GM23338 (cell line): ENCODE measurements at regions not wholly inside any gene's neighbourhood (a gene's known extent, or its start where the extent isn't known, plus 50 kb on each side); places are given as distances from the start of the nearest gene placed in this dataset.

Experiments
- ATAC-seq: fragments of 200-7000 bp; cut with Tn5 transposase; 3 replicates; pipeline ENCODE4 v1.9.1; 2020
- DNase-seq: peaks from one replicate; pipeline ENCODE4 v3.0.0-alpha.2; 2015; ENCODE audit warnings: low spot score
- H2AFZ ChIP-seq: fragments of 200-600 bp; sonication (generic); 2 replicates; pipeline ENCODE4 v1.8.0; 2016; ENCODE audit warnings: antibody characterized with exemption, mild to moderate bottlenecking, moderate library complexity
- H3F3A ChIP-seq: fragments of 200-600 bp; sonication (generic); replicated peaks from 2 replicates; pipeline ENCODE4 v1.8.0; 2017; ENCODE audit warnings: antibody characterized with exemption, mixed run types, low read depth
- H3K27ac ChIP-seq: fragments of 200-600 bp; sonication (generic); 2 replicates; pipeline ENCODE4 v1.6.1; 2016; ENCODE audit warnings: low read depth
- H3K27me3 ChIP-seq: fragments of 200-600 bp; sonication (generic); 2 replicates; pipeline ENCODE4 v1.8.0; 2016; ENCODE audit warnings: mild to moderate bottlenecking, mixed run types, moderate library complexity; ENCODE audit not compliant: insufficient read depth
- H3K36me3 ChIP-seq: fragments of 200-600 bp; sonication (generic); 2 replicates; pipeline ENCODE4 v1.8.0; 2016; ENCODE audit warnings: mild to moderate bottlenecking; ENCODE audit not compliant: insufficient read depth
- H3K4me1 ChIP-seq: fragments of 200-600 bp; sonication (generic); 2 replicates; pipeline ENCODE4 v1.8.0; 2016; ENCODE audit warnings: mild to moderate bottlenecking, moderate library complexity; ENCODE audit not compliant: insufficient read depth
- H3K4me2 ChIP-seq: fragments of 200-600 bp; sonication (generic); 2 replicates; pipeline ENCODE4 v1.7.1; 2017; ENCODE audit warnings: mixed run types
- H3K4me3 ChIP-seq: fragments of 200-600 bp; sonication (generic); 2 replicates; pipeline ENCODE4 v1.6.1; 2016; ENCODE audit warnings: mixed run types
- H3K79me2 ChIP-seq: fragments of 200-600 bp; sonication (generic); replicated peaks from 2 replicates; pipeline ENCODE4 v1.8.0; 2017; ENCODE audit warnings: mild to moderate bottlenecking; ENCODE audit not compliant: insufficient read depth
- H3K9me2 ChIP-seq: fragments of 200-600 bp; sonication (generic); 2 replicates; pipeline ENCODE4 v1.8.0; 2017; ENCODE audit not compliant: insufficient read depth
- H4K20me1 ChIP-seq: fragments of 200-600 bp; sonication (generic); replicated peaks from 2 replicates; pipeline ENCODE4 v1.8.0; 2017; ENCODE audit warnings: mild to moderate bottlenecking; ENCODE audit not compliant: insufficient read depth
- H3K27ac Mint-ChIP-seq: 2 replicates; pipeline ENCODE4 v1.8.0; 2020; ENCODE audit warnings: inconsistent platforms, mild to moderate bottlenecking, moderate library complexity, mixed read lengths
- H3K27me3 Mint-ChIP-seq: 3 replicates; pipeline ENCODE4 v1.8.0; 2022; ENCODE audit warnings: low read depth, mild to moderate bottlenecking, moderate library complexity, mixed read lengths, inconsistent platforms; ENCODE audit not compliant: insufficient read depth, poor library complexity
- H3K36me3 Mint-ChIP-seq: 3 replicates; pipeline ENCODE4 v1.8.0; 2021; ENCODE audit warnings: low read depth, mild to moderate bottlenecking, inconsistent platforms, moderate library complexity, mixed read lengths
- H3K4me1 Mint-ChIP-seq: 3 replicates; pipeline ENCODE4 v1.8.0; 2020; ENCODE audit warnings: mild to moderate bottlenecking, inconsistent platforms, mixed read lengths
- H3K4me3 Mint-ChIP-seq: 3 replicates; pipeline ENCODE4 v1.8.0; 2021; ENCODE audit warnings: moderate library complexity, mild to moderate bottlenecking, inconsistent platforms, mixed read lengths
- H3K9me3 Mint-ChIP-seq: 3 replicates; pipeline ENCODE4 v1.8.0; 2020; ENCODE audit warnings: moderate library complexity, mild to moderate bottlenecking, inconsistent platforms, mixed read lengths
- CREB1 ChIP-seq: fragments of 250-450 bp; sonication (Bioruptor Pico); IDR thresholded peaks from 2 replicates; pipeline ENCODE4 v1.5.0; 2020; ENCODE audit warnings: low read depth, mild to moderate bottlenecking, moderate library complexity
- CTCF ChIP-seq, 2 experiments: fragments of 200-600 bp in 1 of 2; sonication (generic) in 1 of 2; conservative IDR thresholded peaks; 2 replicates each; pipeline versions ENCODE4 v1.5.1 to v1.6.1; 2016 to 2017; ENCODE audit warnings: antibody characterized with exemption in 2 of 2, low read depth in 2 of 2, mild to moderate bottlenecking in 2 of 2, moderate library complexity in 1 of 2
- ETS1 ChIP-seq: IDR thresholded peaks from 2 replicates; pipeline ENCODE4 v1.6.1; 2016; ENCODE audit warnings: antibody characterized with exemption
- EZH2 ChIP-seq: fragments of 200-600 bp; sonication (generic); IDR thresholded peaks from one replicate; pipeline ENCODE4 v1.8.0; 2017; ENCODE audit warnings: antibody characterized with exemption, mild to moderate bottlenecking, low read depth; ENCODE audit not compliant: unreplicated experiment
- EZH2phosphoT487 ChIP-seq: fragments of 200-600 bp; sonication (generic); IDR thresholded peaks from one replicate; pipeline ENCODE4 v1.8.1; 2018; ENCODE audit warnings: antibody characterized with exemption; ENCODE audit not compliant: unreplicated experiment
- JUNB ChIP-seq: IDR thresholded peaks from one replicate; pipeline ENCODE4 v1.6.1; 2016; ENCODE audit warnings: antibody characterized with exemption; ENCODE audit not compliant: unreplicated experiment
- NANOG ChIP-seq: IDR thresholded peaks from 2 replicates; pipeline ENCODE4 v1.6.1; 2016; ENCODE audit warnings: antibody characterized with exemption, borderline replicate concordance
- POLR2AphosphoS5 ChIP-seq: IDR thresholded peaks from 2 replicates; pipeline ENCODE4 v1.6.1; 2016; ENCODE audit warnings: antibody characterized with exemption, low read depth
- REST ChIP-seq: IDR thresholded peaks from one replicate; pipeline ENCODE4 v1.6.1; 2018; ENCODE audit warnings: antibody characterized with exemption; ENCODE audit not compliant: unreplicated experiment
- STAT1 ChIP-seq: IDR thresholded peaks from one replicate; pipeline ENCODE4 v1.6.1; 2016; ENCODE audit warnings: antibody characterized with exemption; ENCODE audit not compliant: unreplicated experiment
- ZNF114 ChIP-seq: fragments of 250-450 bp; sonication (Bioruptor Pico); IDR thresholded peaks from 2 replicates; pipeline ENCODE4 v1.5.0; 2020; ENCODE audit warnings: mild to moderate bottlenecking, moderate library complexity
- ZNF331 ChIP-seq: fragments of 250-450 bp; sonication (Bioruptor Pico); IDR thresholded peaks from 2 replicates; pipeline ENCODE4 v1.5.0; 2020; ENCODE audit warnings: low read depth, mild to moderate bottlenecking, moderate library complexity
- ZNF462 ChIP-seq: fragments of 250-450 bp; sonication (Bioruptor Pico); IDR thresholded peaks from 2 replicates; pipeline ENCODE4 v1.5.0; 2020; ENCODE audit warnings: mild to moderate bottlenecking, moderate library complexity

- Mint-ChIP-seq H3K4me1 (no peaks in the 10 kb centered on the region), H3K27ac (no peak overlapping the region), H3K27me3 (no peaks in the 10 kb centered on the region), H3K4me3 (no peak overlapping the region), H3K9me3 (peaks cover 5% of the 10 kb centered on the region; the same call in 2 of the 3 replicates), H3K36me3 (no peaks in the 10 kb centered on the region)
- H3K27me3 ChIP-seq, result no peaks in the 10 kb centered on the region
- no peak overlapping the region for H2AFZ ChIP-seq
- H3K4me3 ChIP-seq, result no peak overlapping the region
- DNase-seq (no peak), ATAC-seq (no peak)
- H3K79me2 ChIP-seq, result no peaks in the 10 kb centered on the region
- no peaks in the 10 kb centered on the region for H3K9me2 ChIP-seq
- H3K4me1 ChIP-seq, result no peaks in the 10 kb centered on the region
- no peaks in the 10 kb centered on the region for H4K20me1 ChIP-seq
- H3F3A ChIP-seq, result no peaks in the 10 kb centered on the region
- no peak overlapping the region for H3K4me2 ChIP-seq
- no peak overlapping the region for H3K27ac ChIP-seq
- H3K36me3 ChIP-seq, result no peaks in the 10 kb centered on the region
- no peak for TF ChIP-seq ETS1
- TF ChIP-seq EZH2, result no peak
- TF ChIP-seq ZNF462, result no peak
- no peak for TF ChIP-seq STAT1
- TF ChIP-seq EZH2phosphoT487, result no peak
- TF ChIP-seq ZNF114 (CRISPR knock-in tag), result no peak
- TF ChIP-seq POLR2AphosphoS5, result no peak
- no peak for TF ChIP-seq ZNF331 (CRISPR knock-in tag)
- no peak for TF ChIP-seq REST
- no peak for TF ChIP-seq CREB1 (CRISPR knock-in tag)
- TF ChIP-seq NANOG, result no peak
- TF ChIP-seq CTCF (conservative IDR thresholded peaks at IDR 0.05; ENCODE audit: low read depth in 2 of 2), result no peak
- no peak for TF ChIP-seq JUNB
These were observed 682.4 kb downstream of the SLC16A7 start for GRCh38 chr12:60278209-60278608.
